ENCODE measurements at regions not wholly inside any gene's neighbourhood (a gene's known extent, or its start where the extent isn't known, plus 50 kb on each side); places are given as distances from the start of the nearest gene placed in this dataset.

- Histone ChIP-seq H3K9me3 (ENCODE audit: low read length) (no peaks in the 10 kb centered on the region), H3K27ac (ENCODE audit: low read depth, low read length) (no peak overlapping the region), H3K4me3 (ENCODE audit: low read depth in 1 of 2, low read length in 2 of 2) (no peak overlapping the region), H3K9ac (ENCODE audit: low read length) (no peak overlapping the region), H3K36me3 (ENCODE audit: insufficient read depth, low read length) (no peaks in the 10 kb centered on the region), H3K4me1 (ENCODE audit: insufficient read depth, low read length) (no peaks in the 10 kb centered on the region), H3K27me3 (ENCODE audit: control insufficient read depth in 1 of 2, insufficient read depth in 2 of 2, low read length in 2 of 2) (no peaks in the 10 kb centered on the region)
These were observed 339.8 kb upstream of the ARRDC3 start for GRCh38 chr5:91722736-91723467.

GRCh38 chr5:91712718-91713117 lies 329.6 kb upstream of the ARRDC3 start:
- H3K27ac ChIP-seq (ENCODE audit: low read depth, low read length): no peak overlapping the region
- H3K4me3 ChIP-seq (ENCODE audit: low read depth in 1 of 2, low read length in 2 of 2): no peak overlapping the region
- H3K36me3 ChIP-seq (ENCODE audit: insufficient read depth, low read length): no peaks in the 10 kb centered on the region
- no peaks in the 10 kb centered on the region for H3K9me3 ChIP-seq (ENCODE audit: low read length)
- no peaks in the 10 kb centered on the region for H3K4me1 ChIP-seq (ENCODE audit: insufficient read depth, low read length)
- H3K9ac ChIP-seq (ENCODE audit: low read length): no peak overlapping the region
- no peaks in the 10 kb centered on the region for H3K27me3 ChIP-seq (ENCODE audit: control insufficient read depth in 1 of 2, insufficient read depth in 2 of 2, low read length in 2 of 2)

DNA sequence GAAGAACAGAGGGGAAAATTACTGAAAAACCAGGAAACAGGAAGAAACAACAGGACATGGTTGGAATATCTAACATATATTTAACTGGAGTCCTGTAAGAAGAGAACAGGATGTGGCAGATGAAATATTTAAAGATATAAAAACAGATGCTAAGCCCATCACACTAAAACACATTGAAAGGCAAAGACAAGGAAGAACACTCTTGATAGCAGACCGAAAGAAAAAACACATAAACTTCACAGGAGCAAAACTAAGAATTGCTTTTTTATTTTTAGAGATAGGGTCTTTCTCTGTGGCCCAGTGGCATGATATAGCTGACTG lies 324.4 kb upstream of the ARRDC3 start:
- Histone ChIP-seq H3K9me3 (ENCODE audit: low read length) (no peaks in the 10 kb centered on the region), H3K4me3 (ENCODE audit: low read depth in 1 of 2, low read length in 2 of 2) (no peak overlapping the region), H3K9ac (ENCODE audit: low read length) (no peak overlapping the region), H3K27ac (ENCODE audit: low read depth, low read length) (no peak overlapping the region), H3K4me1 (ENCODE audit: insufficient read depth, low read length) (no peaks in the 10 kb centered on the region), H3K27me3 (ENCODE audit: control insufficient read depth in 1 of 2, insufficient read depth in 2 of 2, low read length in 2 of 2) (no peaks in the 10 kb centered on the region), H3K36me3 (ENCODE audit: insufficient read depth, low read length) (no peaks in the 10 kb centered on the region)

DNA sequence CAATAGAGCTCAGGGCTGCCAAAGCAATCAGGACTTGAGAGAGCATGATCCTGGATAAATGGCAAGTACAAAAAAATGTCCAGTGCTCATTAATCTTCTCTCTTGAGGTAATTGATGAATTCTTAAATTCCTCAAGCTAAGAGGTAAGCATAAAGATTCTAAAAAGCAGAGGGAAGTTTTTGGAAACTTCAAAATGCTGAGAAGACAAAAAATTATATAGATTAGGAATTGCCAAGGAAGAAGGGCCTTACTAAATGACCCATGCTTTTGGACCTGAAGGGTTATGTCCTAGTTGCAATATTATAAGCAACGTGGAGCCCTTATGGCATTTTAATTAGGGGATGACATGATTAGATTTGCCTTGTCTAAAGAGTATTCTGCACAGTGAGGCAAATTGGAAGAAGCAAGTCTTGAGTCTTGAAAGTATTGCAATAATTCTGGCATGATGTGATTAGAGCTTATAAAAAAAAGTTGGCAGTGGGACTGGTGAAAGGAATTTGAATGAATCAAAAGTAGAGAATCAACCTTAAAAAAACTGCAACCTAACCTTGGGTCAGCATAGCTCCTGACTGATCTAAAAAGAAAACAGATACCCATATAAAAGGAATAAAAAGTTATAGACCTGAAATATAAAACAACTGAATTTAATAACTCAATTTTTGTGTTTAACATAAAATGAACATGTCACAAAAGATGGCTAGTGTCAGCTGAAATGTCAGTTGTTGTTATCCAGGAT lies 323.8 kb upstream of the ARRDC3 start:
- Histone ChIP-seq H3K9ac (ENCODE audit: low read length) (no peak overlapping the region), H3K27ac (ENCODE audit: low read depth, low read length) (no peak overlapping the region), H3K4me3 (ENCODE audit: low read depth in 1 of 2, low read length in 2 of 2) (no peak overlapping the region), H3K27me3 (ENCODE audit: control insufficient read depth in 1 of 2, insufficient read depth in 2 of 2, low read length in 2 of 2) (no peaks in the 10 kb centered on the region), H3K4me1 (ENCODE audit: insufficient read depth, low read length) (no peaks in the 10 kb centered on the region), H3K36me3 (ENCODE audit: insufficient read depth, low read length) (no peaks in the 10 kb centered on the region), H3K9me3 (ENCODE audit: low read length) (no peaks in the 10 kb centered on the region)

DNA sequence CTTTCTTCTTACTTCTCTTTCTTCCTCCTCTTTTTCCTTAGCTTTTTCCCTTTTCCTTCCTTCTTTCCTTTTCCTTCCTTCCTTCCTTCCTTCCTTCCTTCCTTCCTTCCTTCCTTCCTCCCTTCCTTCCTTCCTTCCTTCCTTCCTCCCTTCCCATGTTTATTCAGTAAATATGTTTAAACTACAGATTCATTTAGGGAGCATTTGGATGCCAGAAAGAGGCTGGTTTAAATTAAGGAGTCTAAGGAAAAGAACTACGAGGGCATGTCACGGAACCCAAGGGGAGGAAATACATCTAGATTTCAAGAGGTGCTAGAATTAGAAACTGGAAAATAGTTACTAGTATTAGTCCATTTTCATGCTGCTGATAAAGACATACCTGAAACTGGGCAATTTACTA lies 320.0 kb upstream of the ARRDC3 start:
- Histone ChIP-seq H3K27me3 (ENCODE audit: control insufficient read depth in 1 of 2, insufficient read depth in 2 of 2, low read length in 2 of 2) (no peaks in the 10 kb centered on the region), H3K4me1 (ENCODE audit: insufficient read depth, low read length) (no peaks in the 10 kb centered on the region), H3K9me3 (ENCODE audit: low read length) (no peaks in the 10 kb centered on the region), H3K27ac (ENCODE audit: low read depth, low read length) (no peak overlapping the region), H3K4me3 (ENCODE audit: low read depth in 1 of 2, low read length in 2 of 2) (no peak overlapping the region), H3K36me3 (ENCODE audit: insufficient read depth, low read length) (no peaks in the 10 kb centered on the region), H3K9ac (ENCODE audit: low read length) (no peak overlapping the region)

DNA sequence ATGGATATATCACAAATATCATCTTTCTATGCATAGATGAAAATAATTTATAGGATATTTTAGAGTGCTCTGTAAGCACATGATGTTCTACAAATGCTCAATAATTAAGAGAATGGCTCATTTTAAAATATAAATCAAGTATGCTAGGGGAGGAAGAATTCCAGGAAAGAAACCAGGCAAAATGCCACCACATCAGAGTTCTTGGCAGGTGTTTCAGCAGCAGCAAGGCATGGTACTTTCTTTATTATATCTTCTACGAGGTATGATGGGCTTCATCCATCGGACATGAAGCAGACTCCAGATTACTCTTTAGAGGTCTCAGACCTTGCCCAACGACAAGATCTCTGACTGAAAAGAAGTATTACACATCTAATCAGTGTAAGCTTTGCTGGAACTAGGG lies 316.3 kb upstream of the ARRDC3 start:
- no peaks in the 10 kb centered on the region for H3K27me3 ChIP-seq (ENCODE audit: control insufficient read depth in 1 of 2, insufficient read depth in 2 of 2, low read length in 2 of 2)
- no peaks in the 10 kb centered on the region for H3K4me1 ChIP-seq (ENCODE audit: insufficient read depth, low read length)

DNA sequence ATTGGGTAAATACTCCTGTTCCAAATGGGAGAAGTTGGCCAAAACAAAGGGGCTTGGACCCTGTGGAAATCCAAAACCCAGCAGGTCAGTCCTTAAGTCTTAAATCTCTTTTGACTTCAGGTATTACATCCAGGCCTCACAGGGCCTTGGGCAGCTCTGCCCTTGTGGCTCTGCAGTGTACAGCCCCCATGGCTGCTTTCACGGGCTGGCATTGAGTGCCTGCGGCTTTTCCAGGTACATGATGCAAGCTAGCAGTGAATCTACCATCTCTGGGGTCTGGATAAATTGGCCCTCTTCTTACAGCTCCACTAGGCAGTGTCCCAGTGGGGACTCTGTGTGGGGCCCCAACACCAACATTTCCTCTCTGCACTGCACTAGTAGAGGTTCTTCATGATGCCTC lies 308.5 kb upstream of the ARRDC3 start:
- Histone ChIP-seq H3K9ac (ENCODE audit: low read length) (no peak overlapping the region), H3K9me3 (ENCODE audit: low read length) (no peaks in the 10 kb centered on the region), H3K4me1 (ENCODE audit: insufficient read depth, low read length) (no peaks in the 10 kb centered on the region), H3K27me3 (ENCODE audit: control insufficient read depth in 1 of 2, insufficient read depth in 2 of 2, low read length in 2 of 2) (no peaks in the 10 kb centered on the region), H3K4me3 (ENCODE audit: low read depth in 1 of 2, low read length in 2 of 2) (no peak overlapping the region), H3K36me3 (ENCODE audit: insufficient read depth, low read length) (no peaks in the 10 kb centered on the region), H3K27ac (ENCODE audit: low read depth, low read length) (no peak overlapping the region)

More for the DNA sequence above, 316.3 kb upstream of the ARRDC3 start:
- Histone ChIP-seq H3K9me3 (ENCODE audit: low read length) (no peaks in the 10 kb centered on the region), H3K9ac (ENCODE audit: low read length) (no peak overlapping the region), H3K4me3 (ENCODE audit: low read depth in 1 of 2, low read length in 2 of 2) (no peak overlapping the region), H3K27ac (ENCODE audit: low read depth, low read length) (no peak overlapping the region), H3K36me3 (ENCODE audit: insufficient read depth, low read length) (no peaks in the 10 kb centered on the region)

- no peaks in the 10 kb centered on the region for H3K27me3 ChIP-seq (ENCODE audit: control insufficient read depth in 1 of 2, insufficient read depth in 2 of 2, low read length in 2 of 2)
- H3K4me3 ChIP-seq (ENCODE audit: low read depth in 1 of 2, low read length in 2 of 2): no peak overlapping the region
- no peak overlapping the region for H3K9ac ChIP-seq (ENCODE audit: low read length)
- no peaks in the 10 kb centered on the region for H3K36me3 ChIP-seq (ENCODE audit: insufficient read depth, low read length)
- H3K27ac ChIP-seq (ENCODE audit: low read depth, low read length): no peak overlapping the region
- no peaks in the 10 kb centered on the region for H3K9me3 ChIP-seq (ENCODE audit: low read length)
- no peaks in the 10 kb centered on the region for H3K4me1 ChIP-seq (ENCODE audit: insufficient read depth, low read length)
These were observed 307.8 kb upstream of the ARRDC3 start for GRCh38 chr5:91690921-91691320.

DNA sequence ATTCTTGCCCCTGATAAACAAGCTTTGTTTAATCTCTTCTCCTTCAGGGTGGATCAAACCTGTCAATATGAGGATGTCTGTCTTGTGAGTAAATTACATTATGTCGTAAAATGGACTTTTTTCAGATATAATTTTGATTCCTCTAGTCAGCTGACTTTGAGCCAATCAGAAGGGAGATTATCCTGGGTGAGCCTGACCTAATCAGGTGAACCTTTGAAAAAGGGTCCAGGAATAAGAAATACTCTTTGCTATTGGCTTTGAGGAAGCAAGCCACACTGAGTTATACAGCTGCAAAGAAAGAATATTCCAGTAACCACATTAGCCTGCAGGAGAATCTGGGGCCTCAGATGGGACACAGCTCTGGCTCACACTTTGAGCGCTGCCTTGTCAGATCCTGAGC lies 304.3 kb upstream of the ARRDC3 start:
- H3K9me3 ChIP-seq (ENCODE audit: low read length): no peaks in the 10 kb centered on the region
- H3K9ac ChIP-seq (ENCODE audit: low read length): no peak overlapping the region
- H3K27ac ChIP-seq (ENCODE audit: low read depth, low read length): no peak overlapping the region
- no peaks in the 10 kb centered on the region for H3K36me3 ChIP-seq (ENCODE audit: insufficient read depth, low read length)
- no peak overlapping the region for H3K4me3 ChIP-seq (ENCODE audit: low read depth in 1 of 2, low read length in 2 of 2)
- no peaks in the 10 kb centered on the region for H3K27me3 ChIP-seq (ENCODE audit: control insufficient read depth in 1 of 2, insufficient read depth in 2 of 2, low read length in 2 of 2)
- no peaks in the 10 kb centered on the region for H3K4me1 ChIP-seq (ENCODE audit: insufficient read depth, low read length)

- Histone ChIP-seq H3K27ac (ENCODE audit: low read depth, low read length) (no peak overlapping the region), H3K4me3 (ENCODE audit: low read depth in 1 of 2, low read length in 2 of 2) (no peak overlapping the region), H3K9me3 (ENCODE audit: low read length) (no peaks in the 10 kb centered on the region), H3K27me3 (ENCODE audit: control insufficient read depth in 1 of 2, insufficient read depth in 2 of 2, low read length in 2 of 2) (no peaks in the 10 kb centered on the region), H3K9ac (ENCODE audit: low read length) (no peak overlapping the region), H3K4me1 (ENCODE audit: insufficient read depth, low read length) (no peaks in the 10 kb centered on the region), H3K36me3 (ENCODE audit: insufficient read depth, low read length) (no peaks in the 10 kb centered on the region)
These were observed 301.5 kb upstream of the ARRDC3 start for GRCh38 chr5:91684625-91685024.

- Histone ChIP-seq H3K4me3 (ENCODE audit: low read depth in 1 of 2, low read length in 2 of 2) (no peak overlapping the region), H3K27me3 (ENCODE audit: control insufficient read depth in 1 of 2, insufficient read depth in 2 of 2, low read length in 2 of 2) (no peaks in the 10 kb centered on the region), H3K4me1 (ENCODE audit: insufficient read depth, low read length) (no peaks in the 10 kb centered on the region), H3K9me3 (ENCODE audit: low read length) (no peaks in the 10 kb centered on the region), H3K9ac (ENCODE audit: low read length) (no peak overlapping the region), H3K27ac (ENCODE audit: low read depth, low read length) (no peak overlapping the region), H3K36me3 (ENCODE audit: insufficient read depth, low read length) (no peaks in the 10 kb centered on the region)
These were observed 287.4 kb upstream of the ARRDC3 start for GRCh38 chr5:91670563-91670962.

DNA sequence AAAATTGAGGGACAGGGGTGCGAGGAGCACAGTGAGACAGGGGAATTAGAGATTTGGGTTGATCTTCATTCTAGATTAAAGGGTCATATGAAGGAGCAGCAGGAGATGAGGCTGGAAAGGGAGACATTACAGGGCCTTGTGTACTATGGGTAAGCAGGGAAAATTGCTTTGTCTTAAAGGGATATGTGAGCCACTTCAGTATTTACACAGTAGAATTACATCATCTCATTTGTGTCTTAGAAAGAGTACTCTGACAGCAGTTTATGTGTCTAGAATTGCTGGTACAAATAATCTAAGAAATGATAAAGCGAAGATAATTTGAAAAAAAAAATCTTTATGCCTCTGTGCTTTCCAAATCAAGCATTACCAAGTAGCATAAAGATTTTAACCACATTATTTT lies 287.0 kb upstream of the ARRDC3 start:
- Histone ChIP-seq H3K4me3 (ENCODE audit: low read depth in 1 of 2, low read length in 2 of 2) (no peak overlapping the region), H3K27ac (ENCODE audit: low read depth, low read length) (no peak overlapping the region), H3K4me1 (ENCODE audit: insufficient read depth, low read length) (no peaks in the 10 kb centered on the region), H3K9me3 (ENCODE audit: low read length) (no peaks in the 10 kb centered on the region), H3K36me3 (ENCODE audit: insufficient read depth, low read length) (no peaks in the 10 kb centered on the region), H3K27me3 (ENCODE audit: control insufficient read depth in 1 of 2, insufficient read depth in 2 of 2, low read length in 2 of 2) (no peaks in the 10 kb centered on the region), H3K9ac (ENCODE audit: low read length) (no peak overlapping the region)

Measured in muscle layer of colon (tissue), 2 donors.